Ecto neural progenitor cell (in vitro differentiated cells): ENCODE measurements at regions not wholly inside any gene's neighbourhood (a gene's known extent, or its start where the extent isn't known, plus 50 kb on each side); places are given as distances from the start of the nearest gene placed in this dataset.
"Not testable (repeated sequence)": the region's sequence is repeated elsewhere in the genome, so short reads cannot be mapped to it uniquely, and the experiment has no call there.

Source experiments
- DNase-seq: peaks from one replicate; pipeline ENCODE4 v3.0.0-alpha.2; 2018; ENCODE audit warnings: low spot score

DNA sequence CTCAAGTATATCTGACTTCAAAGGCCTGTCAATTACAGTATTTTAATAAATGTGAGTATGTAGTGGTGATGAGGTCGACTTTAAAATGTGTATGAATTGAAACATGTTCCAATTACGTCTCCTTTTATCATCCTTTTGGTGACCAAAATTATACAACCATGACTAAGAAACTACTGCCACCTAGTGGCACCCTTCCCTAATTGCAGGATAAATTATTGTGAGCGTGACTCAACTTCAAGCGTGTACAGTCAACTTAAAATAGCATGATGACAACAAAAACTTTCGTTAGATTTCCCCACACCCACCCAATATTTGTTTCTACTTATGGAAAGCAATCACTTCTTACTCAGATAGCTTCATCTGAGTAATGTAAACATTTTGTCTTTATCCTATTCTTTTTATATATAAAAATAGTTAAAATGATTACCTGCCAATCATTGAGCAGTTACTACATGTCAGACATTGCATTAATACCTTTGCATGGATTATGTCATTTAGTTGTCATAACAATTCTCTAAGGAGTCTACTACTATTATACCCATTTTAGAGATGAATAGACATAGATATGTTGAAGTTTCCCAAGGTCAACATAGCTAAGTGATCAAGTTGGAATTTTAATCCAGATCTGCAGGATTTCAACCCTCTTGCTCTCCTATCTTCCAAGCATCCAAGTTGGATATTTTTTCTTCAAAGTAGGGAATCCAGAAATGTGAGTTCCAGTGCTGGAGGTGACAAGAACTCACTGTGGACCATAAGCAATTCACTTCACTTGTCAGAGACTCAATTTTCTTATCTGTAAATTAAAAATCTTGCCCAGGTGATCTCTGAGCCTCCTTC is 106.0 kb downstream of the MEX3B start:
- DNase-seq = no peak

GRCh38 chr15:81937189-81937588 is 108.6 kb downstream of the MEX3B start:
- no peak for DNase-seq

DNA sequence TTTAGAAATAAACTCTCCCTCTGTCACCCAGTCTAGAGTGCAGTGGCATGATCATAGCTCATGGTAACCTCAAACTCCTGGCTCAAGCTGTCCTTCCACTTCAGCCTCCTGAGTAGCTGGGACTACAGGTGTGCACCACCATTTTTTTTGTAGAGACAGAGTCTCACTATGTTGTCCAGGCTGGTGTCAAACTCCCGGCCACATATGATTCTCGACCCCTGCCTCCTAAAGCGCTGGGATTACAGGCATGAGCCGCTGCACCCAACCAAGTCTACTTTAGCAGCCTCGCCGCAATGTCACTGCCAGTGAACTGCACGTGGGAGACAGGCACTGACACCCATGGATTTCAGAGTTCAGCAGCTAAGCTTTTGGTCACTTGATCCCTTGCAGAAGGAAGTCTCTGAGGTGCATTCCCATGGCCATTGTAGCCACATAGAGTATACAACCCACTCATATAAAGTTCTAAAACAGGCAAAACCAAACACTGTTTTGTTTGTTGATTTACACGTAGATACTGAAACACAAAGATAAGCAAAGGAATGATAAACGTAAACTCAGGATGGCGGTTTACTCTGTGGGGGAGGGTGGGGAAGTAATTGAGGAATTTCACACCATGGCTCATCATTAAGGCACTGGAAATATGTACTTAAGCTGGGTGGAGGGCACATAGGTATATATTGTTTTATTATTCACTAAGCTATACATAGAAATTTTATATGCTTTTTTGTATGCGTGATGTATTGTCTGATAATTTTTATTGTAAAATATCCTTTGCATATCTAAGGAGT is 115.0 kb downstream of the MEX3B start:
- DNase-seq = no peak

DNA sequence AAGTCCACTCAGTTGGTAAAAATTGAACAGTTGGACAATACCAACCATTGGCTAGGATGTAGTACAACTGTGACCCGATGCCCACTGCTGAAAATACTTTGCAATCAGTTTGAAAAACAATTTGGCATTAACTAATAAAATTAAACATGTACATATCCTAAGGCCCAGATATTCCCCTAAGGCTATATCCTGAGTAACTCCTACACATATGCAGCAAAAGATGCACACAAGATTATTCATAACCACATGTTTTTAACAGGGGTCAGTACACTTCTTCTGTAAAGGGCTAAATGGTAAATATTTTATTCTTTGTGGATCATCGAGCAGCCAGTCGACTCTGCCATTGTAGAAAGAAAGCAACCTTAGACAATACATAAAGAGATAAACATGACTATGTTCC is 116.3 kb downstream of the MEX3B start:
- DNase-seq = no peak

GRCh38 chr15:81926981-81927380 is 118.8 kb downstream of the MEX3B start:
- DNase-seq = no peak

DNA sequence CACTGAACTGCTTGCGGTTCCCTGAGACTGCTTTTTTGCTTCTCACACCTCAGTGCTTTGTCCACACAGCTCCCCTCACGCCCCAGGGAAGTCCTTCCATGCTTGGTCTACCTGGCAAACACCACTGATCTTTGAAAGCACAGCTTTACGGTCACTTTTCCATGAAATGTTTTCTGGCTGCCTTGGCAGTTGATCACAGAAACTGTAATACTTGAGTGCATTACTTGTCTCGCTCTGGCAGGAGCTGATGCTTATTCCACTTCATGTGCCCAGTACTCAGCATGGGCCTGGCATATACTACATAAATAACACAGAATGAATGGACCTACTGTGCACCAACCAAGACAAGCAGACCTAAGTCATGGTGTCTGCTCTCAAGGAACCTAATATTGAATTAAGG is 121.1 kb downstream of the MEX3B start:
- DNase-seq = no peak

DNA sequence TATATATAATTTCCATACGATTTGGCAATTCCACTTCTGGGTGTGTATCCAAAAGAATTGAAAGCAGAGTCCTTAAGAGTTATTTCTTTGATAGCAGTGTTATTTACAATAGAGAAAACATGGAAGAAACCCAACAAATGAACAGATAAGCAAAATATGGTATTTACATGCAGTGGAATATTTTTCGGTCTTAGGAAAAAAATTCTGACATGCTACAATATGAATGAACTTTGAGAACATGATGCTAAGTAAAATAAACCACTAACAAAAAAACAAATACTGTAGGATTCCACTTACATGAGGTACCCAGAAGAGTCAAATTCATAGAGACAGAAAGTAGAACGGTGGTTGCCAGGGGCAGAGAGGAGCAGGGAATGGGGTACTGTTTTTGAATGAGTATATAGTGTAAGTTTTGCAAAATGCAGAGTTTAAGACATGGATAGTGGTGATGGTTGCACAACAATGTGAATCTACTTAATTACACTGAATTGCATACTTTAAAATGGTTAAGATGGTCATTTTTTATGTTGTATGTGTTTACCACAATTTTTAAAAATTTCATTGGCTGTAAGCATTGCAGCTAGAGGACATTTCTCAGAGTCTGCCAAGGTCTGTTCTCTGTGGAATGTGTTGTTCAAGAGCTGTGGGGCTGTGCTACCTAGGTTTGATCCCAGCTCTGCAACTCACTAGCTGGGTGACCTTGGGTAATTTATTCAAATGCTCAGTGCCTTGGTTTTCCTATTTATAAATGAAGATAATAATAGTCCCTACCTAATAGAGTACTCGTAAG is 122.1 kb downstream of the MEX3B start:
- no peak for DNase-seq

DNA sequence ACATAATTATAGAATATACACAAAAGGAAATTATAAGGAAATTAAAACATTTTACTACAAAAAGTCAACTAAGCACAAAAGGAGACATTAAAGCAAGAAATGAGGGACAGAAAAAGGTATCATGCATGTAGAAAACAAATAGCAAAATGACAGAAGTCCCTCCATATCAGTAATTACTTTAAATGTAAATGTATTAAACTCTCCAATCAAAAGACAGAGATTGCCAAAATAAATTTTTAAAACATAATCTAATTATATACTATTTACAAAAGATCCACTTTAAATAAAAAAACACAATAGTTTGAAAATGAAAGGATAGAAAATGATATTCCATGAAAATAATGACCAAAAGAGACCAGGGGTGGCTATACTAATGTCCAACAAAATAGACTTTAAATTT is 123.7 kb downstream of the MEX3B start:
- DNase-seq = no peak

DNA sequence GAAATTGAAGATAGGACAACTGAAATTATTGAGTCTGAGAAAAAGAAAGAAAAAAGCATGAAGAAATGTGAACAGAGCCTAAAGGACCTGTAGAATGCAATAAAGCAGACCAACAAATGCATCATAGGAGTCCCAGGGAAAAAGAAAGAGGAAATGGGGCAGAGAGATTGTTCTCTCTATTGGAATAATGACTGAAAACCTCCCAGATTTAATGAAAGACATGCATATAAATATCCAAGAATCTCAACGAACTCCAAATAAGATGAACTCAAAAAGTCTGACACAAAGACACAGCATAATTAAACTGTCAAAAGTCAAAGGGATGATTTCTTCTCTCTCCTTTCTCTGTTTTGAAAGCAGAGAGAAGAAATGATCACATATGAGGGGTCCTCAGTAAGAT is 124.7 kb downstream of the MEX3B start:
- DNase-seq = no peak

GRCh38 chr15:81918767-81919166 is 127.1 kb downstream of the MEX3B start:
- DNase-seq = not testable (repeated sequence)

DNA sequence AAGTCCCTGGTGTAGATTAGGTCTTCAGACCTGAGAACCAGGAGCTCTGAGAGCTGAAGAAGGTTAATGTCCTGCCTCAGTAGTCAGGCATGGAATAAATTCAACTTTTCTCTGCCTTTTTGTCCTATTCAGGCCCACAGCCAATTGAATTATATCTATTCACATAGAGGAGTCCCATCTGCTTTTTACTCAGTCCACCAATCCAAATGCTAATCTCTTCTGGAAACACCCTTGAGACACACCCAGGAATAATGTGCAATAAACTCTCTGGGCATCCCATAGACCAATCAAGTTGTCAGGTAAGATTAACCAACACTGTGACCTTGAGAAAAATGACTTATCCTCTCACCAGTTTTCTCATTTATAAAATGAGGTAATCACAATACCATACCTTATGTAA is 129.4 kb downstream of the MEX3B start:
- DNase-seq = no peak

- no peak for DNase-seq
These were observed 129.8 kb downstream of the MEX3B start for GRCh38 chr15:81915990-81916389.

GRCh38 chr15:81914734-81915256 is 131.0 kb downstream of the MEX3B start:
- no peak for DNase-seq

- no peak for DNase-seq
These were observed 131.5 kb downstream of the MEX3B start for GRCh38 chr15:81914333-81914732.

- DNase-seq = no peak
These were observed 134.5 kb downstream of the MEX3B start for GRCh38 chr15:81911022-81911971.

DNA sequence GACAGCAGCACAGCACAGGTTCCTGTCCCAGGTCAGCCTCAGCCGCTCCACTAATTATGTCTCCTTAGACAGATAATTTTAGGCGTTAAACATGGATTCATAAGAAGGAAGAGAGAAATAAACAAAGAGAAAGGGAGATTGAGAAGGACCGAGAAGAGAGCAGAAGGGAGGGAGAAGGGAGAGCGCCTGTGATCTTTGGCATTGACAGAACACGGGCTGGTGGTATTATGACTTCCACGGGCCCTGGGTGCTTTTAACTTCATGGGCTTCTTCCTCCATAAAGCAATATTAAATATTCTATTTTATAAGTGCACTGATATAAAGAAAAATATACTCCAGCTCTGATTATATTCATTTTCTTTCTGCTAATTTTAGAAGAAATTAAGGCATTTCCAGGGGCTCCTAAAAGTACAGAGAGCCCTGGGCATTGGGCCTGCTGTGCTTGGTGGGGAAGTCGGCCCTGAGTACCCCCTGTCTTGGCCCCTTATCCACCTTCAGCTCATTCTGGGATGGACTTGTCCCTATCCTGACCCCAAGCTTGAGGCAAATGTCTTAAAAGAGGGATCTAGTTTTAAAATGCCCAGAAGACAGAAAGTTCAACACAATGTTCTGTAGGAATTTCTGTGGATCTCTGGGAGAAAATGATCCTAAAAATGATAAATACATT is 135.3 kb downstream of the MEX3B start:
- DNase-seq = no peak

DNA sequence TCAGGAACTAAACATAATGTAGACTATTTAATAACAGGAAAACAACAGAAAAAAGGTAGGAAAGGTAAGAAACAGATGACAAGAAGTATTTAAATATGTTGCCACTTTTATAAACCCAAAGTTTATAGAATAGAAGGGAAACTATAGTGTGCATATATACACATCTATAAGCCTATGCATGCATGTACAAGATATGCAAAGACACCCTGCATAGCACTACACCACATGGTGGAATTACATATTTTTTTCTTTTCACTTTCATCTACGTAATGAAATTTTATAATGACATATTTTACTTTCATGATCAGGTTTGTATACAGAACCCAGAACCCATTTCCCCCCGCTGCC is 136.8 kb downstream of the MEX3B start:
- DNase-seq = no peak

DNA sequence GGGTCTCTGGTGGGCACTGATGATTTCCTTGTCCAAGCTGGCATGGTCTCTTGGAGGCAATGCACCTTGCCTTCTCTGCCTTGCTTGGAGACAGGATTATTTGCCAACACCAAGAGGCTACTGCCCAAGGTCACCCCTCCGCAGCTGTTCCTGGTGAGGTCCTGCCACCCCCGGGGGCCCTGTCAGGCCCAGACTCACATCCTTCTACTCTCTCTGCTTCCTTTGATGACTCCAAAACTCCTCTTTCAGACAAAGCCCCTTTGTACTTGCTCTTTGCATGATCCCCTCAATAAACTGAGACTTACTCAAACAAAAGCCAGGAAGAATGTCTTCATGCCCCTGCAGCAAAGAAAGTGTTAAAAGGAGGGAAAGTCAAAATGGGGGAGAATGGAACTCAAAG is 137.7 kb downstream of the MEX3B start:
- DNase-seq = no peak

DNA sequence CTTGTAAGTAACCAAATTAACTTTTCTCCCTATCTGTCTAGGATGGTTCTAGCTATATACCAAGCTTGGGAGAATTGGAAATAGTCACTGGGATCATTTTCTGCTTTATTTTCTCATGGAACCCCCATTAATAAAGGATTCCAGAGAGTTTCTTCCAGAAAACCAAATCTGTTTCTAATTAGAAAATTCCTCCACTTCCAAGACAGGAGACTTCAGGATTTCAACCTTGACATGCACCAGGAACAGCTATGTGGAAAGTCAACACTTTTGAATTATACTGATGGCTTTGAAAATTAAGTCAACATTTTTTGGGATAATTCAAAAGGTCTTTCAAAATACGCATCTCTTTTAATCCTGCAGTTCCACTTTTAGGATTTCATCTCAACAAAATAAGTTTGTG is 138.3 kb downstream of the MEX3B start:
- no peak for DNase-seq

DNA sequence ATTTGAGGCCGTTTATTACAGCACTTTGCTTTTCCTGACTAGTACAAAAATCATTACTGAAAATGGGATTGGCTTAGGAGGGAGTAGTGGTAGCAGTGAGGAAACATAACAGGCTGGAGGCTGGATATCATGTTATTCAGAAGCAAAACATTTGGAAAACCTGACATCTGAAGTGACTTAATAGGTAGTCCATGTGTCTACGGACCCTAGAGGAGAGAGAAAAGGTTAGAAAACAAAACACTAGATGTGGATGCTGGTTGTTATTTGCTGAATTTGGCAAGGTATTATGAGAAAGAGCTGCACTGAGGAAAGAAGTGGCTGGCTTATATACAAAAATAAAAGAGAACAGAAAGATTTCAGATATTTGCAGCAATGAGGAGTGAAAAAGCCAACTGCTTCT is 139.9 kb downstream of the MEX3B start:
- DNase-seq = no peak

DNA sequence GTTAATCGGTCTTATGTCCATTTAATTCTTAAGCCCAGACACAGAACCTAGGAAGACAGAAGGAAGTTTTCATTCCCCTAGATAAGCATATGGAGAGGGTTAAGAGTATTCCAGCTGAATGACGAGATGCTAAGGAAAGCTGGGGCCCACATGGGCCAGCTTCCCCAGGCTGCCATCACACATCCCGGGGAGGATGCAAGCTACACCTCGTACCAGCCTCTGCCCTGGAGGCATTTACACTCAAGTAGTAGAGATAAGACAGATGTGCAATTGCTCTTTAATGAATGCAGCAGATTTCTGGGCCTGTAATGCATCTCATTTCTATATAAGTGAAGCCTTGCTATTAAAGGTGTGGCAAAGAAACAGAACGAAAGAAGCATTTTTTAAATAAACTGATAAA is 144.5 kb downstream of the MEX3B start:
- DNase-seq = no peak
